Neural cell (in vitro differentiated cells): ENCODE measurements at regions not wholly inside any gene's neighbourhood (a gene's known extent, or its start where the extent isn't known, plus 50 kb on each side); places are given as distances from the start of the nearest gene placed in this dataset.

ENCODE experiments used
- H2AFZ ChIP-seq: fragments of 200-600, 300-800 bp; sonication (generic), shearing (Covaris generic); 2 replicates; pipeline ENCODE4 v1.6.0; 2014; ENCODE audit warnings: low read depth, mild to moderate bottlenecking, antibody characterized with exemption, low read length, moderate library complexity
- H3F3A ChIP-seq: fragments of 200-600 bp; shearing (Covaris generic); 2 replicates; pipeline ENCODE4 v1.6.1; 2016; ENCODE audit warnings: mild to moderate bottlenecking, moderate library complexity, mixed read lengths, antibody characterized with exemption, low read length; ENCODE audit not compliant: insufficient read depth, poor library complexity, severe bottlenecking
- H3K27ac ChIP-seq: fragments of 200-600, 300-800 bp; sonication (generic), shearing (Covaris generic); 2 replicates; pipeline ENCODE4 v1.5.1; 2014; ENCODE audit warnings: mild to moderate bottlenecking, low read length, moderate library complexity
- H3K27me3 ChIP-seq: fragments of 300-800, 200-600 bp; sonication (generic), shearing (Covaris generic); 2 replicates; pipeline ENCODE4 v1.6.0; 2014; ENCODE audit warnings: mild to moderate bottlenecking, low read depth, low read length, moderate library complexity; ENCODE audit not compliant: insufficient read depth
- H3K36me3 ChIP-seq: fragments of 300-800, 200-600 bp; sonication (generic), shearing (Covaris generic); 2 replicates; pipeline ENCODE4 v1.5.1; 2014; ENCODE audit warnings: mild to moderate bottlenecking, antibody characterized with exemption, low read length, moderate library complexity; ENCODE audit not compliant: insufficient read depth
- H3K4me2 ChIP-seq: fragments of 300-800, 200-600 bp; sonication (generic), shearing (Covaris generic); 2 replicates; pipeline ENCODE4 v1.6.0; 2014; ENCODE audit warnings: mild to moderate bottlenecking, low read length
- H3K4me3 ChIP-seq: fragments of 300-800, 200-600 bp; sonication (generic), shearing (Covaris generic); 2 replicates; pipeline ENCODE4 v1.5.1; 2014; ENCODE audit warnings: mild to moderate bottlenecking, low read length, moderate library complexity
- H3K79me2 ChIP-seq: fragments of 200-600 bp; shearing (Covaris generic); replicated peaks from 2 replicates; pipeline ENCODE4 v1.6.0; 2014; ENCODE audit warnings: mild to moderate bottlenecking, low read length, moderate library complexity; ENCODE audit not compliant: insufficient read depth
- H3K9ac ChIP-seq: fragments of 300-800, 200-600 bp; sonication (generic), shearing (Covaris generic); 2 replicates; pipeline ENCODE4 v1.6.1; 2016; ENCODE audit warnings: mild to moderate bottlenecking, low read length, mixed read lengths
- H3K9me2 ChIP-seq: fragments of 200-600 bp; shearing (Covaris generic); 2 replicates; pipeline ENCODE4 v1.6.1; 2016; ENCODE audit warnings: mild to moderate bottlenecking, low read length, mixed read lengths; ENCODE audit not compliant: insufficient read depth
- H3K9me3 ChIP-seq: fragments of 200-600, 300-800 bp; sonication (generic), shearing (Covaris generic); 2 replicates; pipeline ENCODE4 v1.6.1; 2016; ENCODE audit warnings: mild to moderate bottlenecking, mixed run types, low read length, moderate library complexity, mixed read lengths
- H4K20me1 ChIP-seq: fragments of 200-600 bp; shearing (Covaris generic); 2 replicates; pipeline ENCODE4 v1.6.1; 2016; ENCODE audit warnings: mild to moderate bottlenecking, mixed run types; ENCODE audit not compliant: insufficient read depth
- CTCF ChIP-seq: fragments of 450-650 bp; IDR thresholded peaks from 2 replicates; pipeline ENCODE4 v1.5.1; 2014; ENCODE audit warnings: antibody characterized with exemption, mild to moderate bottlenecking, moderate library complexity; ENCODE audit not compliant: poor library complexity, severe bottlenecking
- EP300 ChIP-seq: fragments of 450-650 bp; conservative IDR thresholded peaks from 2 replicates; pipeline ENCODE4 v1.6.1; 2014; ENCODE audit warnings: antibody characterized with exemption, mild to moderate bottlenecking, moderate library complexity; ENCODE audit not compliant: poor library complexity, severe bottlenecking
- EZH2 ChIP-seq: fragments of 200-600, 300-800 bp; shearing (Covaris generic), sonication (generic); IDR thresholded peaks from 2 replicates; pipeline ENCODE4 v1.6.1; 2014; ENCODE audit warnings: antibody characterized with exemption, low read length, borderline replicate concordance, mild to moderate bottlenecking; ENCODE audit not compliant: insufficient read depth, poor library complexity, severe bottlenecking
- MXI1 ChIP-seq: fragments of 450-650 bp; conservative IDR thresholded peaks from 2 replicates; pipeline ENCODE4 v1.6.1; 2014; ENCODE audit warnings: antibody characterized with exemption, mild to moderate bottlenecking; ENCODE audit not compliant: poor library complexity, severe bottlenecking
- POLR2AphosphoS5 ChIP-seq: IDR thresholded peaks from 2 replicates; pipeline ENCODE4 v1.6.1; 2012
- RAD21 ChIP-seq: fragments of 450-650 bp; conservative IDR thresholded peaks from 2 replicates; pipeline ENCODE4 v1.6.1; 2014; ENCODE audit warnings: antibody characterized with exemption, mild to moderate bottlenecking, moderate library complexity
- REST ChIP-seq: IDR thresholded peaks from 2 replicates; pipeline ENCODE4 v1.6.1; 2012; ENCODE audit warnings: borderline replicate concordance
- SMC3 ChIP-seq: fragments of 450-650 bp; conservative IDR thresholded peaks from 2 replicates; pipeline ENCODE4 v1.6.1; 2014; ENCODE audit warnings: antibody characterized with exemption, mild to moderate bottlenecking, moderate library complexity; ENCODE audit not compliant: poor library complexity
- TAF1 ChIP-seq: IDR thresholded peaks from 2 replicates; pipeline ENCODE4 v1.6.1; 2012; ENCODE audit warnings: low read depth

- no peaks in the 10 kb centered on the region for H3K9me2 ChIP-seq
Measured at GRCh38 chrX:46318551-46318950, 226.7 kb downstream of the ZNF674 start.

GRCh38 chrX:46317163-46317562, 228.1 kb downstream of the ZNF674 start:
- Histone ChIP-seq H3F3A (no peaks in the 10 kb centered on the region), H3K4me2 (no peak overlapping the region), H3K27me3 (no peaks in the 10 kb centered on the region), H3K36me3 (no peaks in the 10 kb centered on the region), H2AFZ (no peak overlapping the region), H3K79me2 (no peaks in the 10 kb centered on the region), H4K20me1 (no peaks in the 10 kb centered on the region), H3K27ac (no peak overlapping the region), H3K9ac (no peak overlapping the region), H3K4me3 (no peak overlapping the region), H3K9me2 (no peaks in the 10 kb centered on the region), H3K9me3 (no peaks in the 10 kb centered on the region)
- TF ChIP-seq REST (no peak), CTCF (no peak), TAF1 (no peak)

More at GRCh38 chrX:46318551-46318950, 226.7 kb downstream of the ZNF674 start:
- no peak for TF ChIP-seq POLR2AphosphoS5
- no peak for TF ChIP-seq SMC3
- TF ChIP-seq REST: no peak
- TF ChIP-seq EP300: no peak
- TF ChIP-seq CTCF: no peak
- TF ChIP-seq TAF1: no peak
- no peak for TF ChIP-seq RAD21
- TF ChIP-seq MXI1: no peak
- TF ChIP-seq EZH2: no peak
- no peaks in the 10 kb centered on the region for H3K36me3 ChIP-seq
- no peaks in the 10 kb centered on the region for H4K20me1 ChIP-seq
- H3K4me3 ChIP-seq: no peak overlapping the region
- H2AFZ ChIP-seq: no peak overlapping the region
- no peak overlapping the region for H3K9ac ChIP-seq
- H3K4me2 ChIP-seq: no peak overlapping the region
- H3K27ac ChIP-seq: no peak overlapping the region
- H3F3A ChIP-seq: no peaks in the 10 kb centered on the region
- no peaks in the 10 kb centered on the region for H3K27me3 ChIP-seq
- no peaks in the 10 kb centered on the region for H3K9me3 ChIP-seq
- H3K79me2 ChIP-seq: no peaks in the 10 kb centered on the region
